CD14-positive monocyte (primary cell): ENCODE measurements at regions not wholly inside any gene's neighbourhood (a gene's known extent, or its start where the extent isn't known, plus 50 kb on each side); places are given as distances from the start of the nearest gene placed in this dataset.
A peak's percentile ranks its signal among the peaks of the same experiment; 100 is the strongest.

Experiments used
- DNase-seq, 3 donors: peaks; one replicate each; pipeline ENCODE4 v3.0.0-alpha.2; 2011 to 2022
- H2AFZ ChIP-seq: 2 replicates; pipeline ENCODE4 v1.6.0; 2012; ENCODE audit warnings: mild to moderate bottlenecking, low read depth, low read length, inconsistent platforms; ENCODE audit not compliant: insufficient read depth, poor library complexity, severe bottlenecking
- H3K27ac ChIP-seq, 2 donors: 1 replicate in 1 of 2; 2 replicates in 1 of 2; pipeline ENCODE4 v1.5.1; 2012 to 2013; ENCODE audit warnings: low read length in 2 of 2, control low read depth in 1 of 2, inconsistent platforms in 1 of 2, low read depth in 1 of 2, mild to moderate bottlenecking in 1 of 2
- H3K27me3 ChIP-seq, 2 donors: one replicate each; pipeline versions ENCODE4 v1.6.0 to v1.6.1; 2011 to 2013; ENCODE audit warnings: low read length in 2 of 2; ENCODE audit not compliant: control insufficient read depth in 2 of 2, insufficient read depth in 2 of 2
- H3K36me3 ChIP-seq, 2 donors: replicated peaks in 1 of 2; 1 replicate in 1 of 2; 2 replicates in 1 of 2; pipeline versions ENCODE4 v1.5.1 to v1.6.1; 2012 to 2013; ENCODE audit warnings: low read length in 2 of 2, control low read depth in 1 of 2, inconsistent platforms in 1 of 2, mild to moderate bottlenecking in 1 of 2; ENCODE audit not compliant: insufficient read depth in 2 of 2, control insufficient read depth in 1 of 2
- H3K4me1 ChIP-seq, 2 donors: 1 replicate in 1 of 2; 2 replicates in 1 of 2; pipeline versions ENCODE4 v1.5.1 to v1.6.1; 2012 to 2013; ENCODE audit warnings: low read length in 2 of 2, control low read depth in 1 of 2, inconsistent platforms in 1 of 2, mild to moderate bottlenecking in 1 of 2, moderate library complexity in 1 of 2; ENCODE audit not compliant: insufficient read depth in 2 of 2, control insufficient read depth in 1 of 2
- H3K4me2 ChIP-seq: replicated peaks from 2 replicates; pipeline ENCODE3; 2012; ENCODE audit warnings: low read length, moderate library complexity, mild to moderate bottlenecking; ENCODE audit not compliant: poor library complexity, severe bottlenecking; ENCODE audit errors: extremely low read depth
- H3K4me3 ChIP-seq, 3 experiments: fragments of 200-600 bp in 1 of 3; sonication (generic) in 1 of 3; replicated peaks in 1 of 3; 1 replicate in 2 of 3; 2 replicates in 1 of 3; pipeline ENCODE4 v1.5.1; 2011 to 2013; ENCODE audit warnings: low read length in 3 of 3, mild to moderate bottlenecking in 3 of 3, control low read depth in 2 of 3, low read depth in 2 of 3, inconsistent platforms in 1 of 3, moderate library complexity in 1 of 3
- H3K79me2 ChIP-seq: 2 replicates; pipeline ENCODE4 v1.6.0; 2012; ENCODE audit warnings: mild to moderate bottlenecking, control low read depth, inconsistent platforms, low read length, moderate library complexity; ENCODE audit not compliant: insufficient read depth
- H3K9ac ChIP-seq: 2 replicates; pipeline ENCODE4 v1.6.0; 2017; ENCODE audit warnings: low read length, mild to moderate bottlenecking; ENCODE audit not compliant: insufficient read depth, poor library complexity, severe bottlenecking
- H3K9me3 ChIP-seq, 2 donors: replicated peaks in 1 of 2; 1 replicate in 1 of 2; 2 replicates in 1 of 2; pipeline versions ENCODE4 v1.5.1 to v1.6.1; 2012 to 2013; ENCODE audit warnings: low read length in 2 of 2, control low read depth in 1 of 2; ENCODE audit not compliant: control insufficient read depth in 1 of 2, insufficient read depth in 1 of 2
- H4K20me1 ChIP-seq: 2 replicates; pipeline ENCODE4 v1.6.0; 2012; ENCODE audit warnings: mild to moderate bottlenecking, low read length, control low read depth, moderate library complexity; ENCODE audit not compliant: insufficient read depth
- H3K27ac Mint-ChIP-seq, 7 donors: one replicate each; pipeline ENCODE4 v1.8.0; 2020; ENCODE audit warnings: mild to moderate bottlenecking in 7 of 7, mixed read lengths in 7 of 7, moderate library complexity in 6 of 7, inconsistent platforms in 2 of 7
- H3K27me3 Mint-ChIP-seq, 3 donors: one replicate each; pipeline ENCODE4 v1.8.0; 2021 to 2022; ENCODE audit warnings: low read depth in 3 of 3, mild to moderate bottlenecking in 3 of 3, mixed read lengths in 3 of 3, moderate library complexity in 3 of 3, inconsistent platforms in 1 of 3
- H3K36me3 Mint-ChIP-seq, 2 donors: one replicate each; pipeline ENCODE4 v1.8.0; 2020; ENCODE audit warnings: mixed read lengths in 2 of 2, inconsistent platforms in 1 of 2, mild to moderate bottlenecking in 1 of 2
- H3K4me1 Mint-ChIP-seq: one replicate; pipeline ENCODE4 v1.8.0; 2020; ENCODE audit warnings: mild to moderate bottlenecking, mixed read lengths
- H3K4me3 Mint-ChIP-seq, 2 donors: one replicate each; pipeline ENCODE4 v1.8.0; 2020; ENCODE audit warnings: mild to moderate bottlenecking in 2 of 2, mixed read lengths in 2 of 2, moderate library complexity in 1 of 2
- H3K9me3 Mint-ChIP-seq, 7 donors: one replicate each; pipeline ENCODE4 v1.8.0; 2020 to 2022; ENCODE audit warnings: mixed read lengths in 7 of 7, mild to moderate bottlenecking in 6 of 7, moderate library complexity in 6 of 7, inconsistent platforms in 2 of 7
- CTCF ChIP-seq: fragments of 200-600 bp; IDR thresholded peaks from one replicate; pipeline ENCODE4 v1.8.0; 2022; ENCODE audit warnings: antibody characterized with exemption, mild to moderate bottlenecking
- WGBS: methylation state at CpG from one replicate; pipeline ENCODE4 v1.1.5; 2013; ENCODE audit warnings: missing lambda C conversion rate; ENCODE audit not compliant: insufficient coverage; 5-methylcytosine and 5-hydroxymethylcytosine counted together
- intact Hi-C, 2 donors: fragments of 100-400 bp; cut with micrococcal nuclease; formaldehyde crosslinking; loops; one replicate each; pipeline versions ENCODE4 v1.15.0 to v1.15.1; 2023

DNA sequence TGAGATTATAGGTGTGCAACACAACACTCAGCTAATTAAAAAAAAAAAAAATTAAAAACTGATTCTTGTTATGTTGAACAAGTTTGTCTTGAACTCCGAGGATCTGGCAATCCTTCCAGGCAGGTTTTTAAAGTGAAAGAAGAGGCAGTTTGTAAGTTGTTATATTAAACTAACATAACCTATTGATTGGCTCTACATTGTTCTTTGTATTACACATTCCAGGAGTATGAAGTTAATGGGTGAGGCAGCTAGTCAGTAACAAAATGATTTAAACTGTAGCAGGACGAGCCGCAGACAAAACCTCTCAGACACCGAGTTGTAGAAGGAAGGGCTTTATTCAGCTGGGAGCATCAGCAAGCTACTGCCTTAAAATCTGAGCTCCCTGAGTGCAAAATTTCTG, 1953.9 kb upstream of the CDH6 start:
- H3K4me1 ChIP-seq: no peaks in the 10 kb centered on the region
- Mint-ChIP-seq H3K4me1 (no peaks in the 10 kb centered on the region), H3K27me3 (peaks cover 0 to 2% (median 0%) of the 10 kb centered on the region in 3 donors), H3K9me3 (peaks cover 0 to 7% (median 2%) of the 10 kb centered on the region in 7 donors), H3K4me3 (no peak overlapping the region), H3K27ac (peak overlapping the region in 1 of 7 donors; percentile 72), H3K36me3 (no peaks in the 10 kb centered on the region)
- no peaks in the 10 kb centered on the region for H3K27me3 ChIP-seq
- H3K4me2 ChIP-seq: no peak overlapping the region
- no peak for TF ChIP-seq CTCF
- no peaks in the 10 kb centered on the region for H3K36me3 ChIP-seq
- H3K27ac ChIP-seq: no peak overlapping the region
- WGBS: no CpG with 5 or more reads among the region's 4 CpGs
- H4K20me1 ChIP-seq: no peaks in the 10 kb centered on the region
- intact Hi-C loops: no loop called here
- no peak for DNase-seq
- H3K79me2 ChIP-seq: no peaks in the 10 kb centered on the region
- H3K9me3 ChIP-seq: no peaks in the 10 kb centered on the region
- no peak overlapping the region for H3K9ac ChIP-seq
- no peak overlapping the region for H2AFZ ChIP-seq
- H3K4me3 ChIP-seq: no peak overlapping the region

DNA sequence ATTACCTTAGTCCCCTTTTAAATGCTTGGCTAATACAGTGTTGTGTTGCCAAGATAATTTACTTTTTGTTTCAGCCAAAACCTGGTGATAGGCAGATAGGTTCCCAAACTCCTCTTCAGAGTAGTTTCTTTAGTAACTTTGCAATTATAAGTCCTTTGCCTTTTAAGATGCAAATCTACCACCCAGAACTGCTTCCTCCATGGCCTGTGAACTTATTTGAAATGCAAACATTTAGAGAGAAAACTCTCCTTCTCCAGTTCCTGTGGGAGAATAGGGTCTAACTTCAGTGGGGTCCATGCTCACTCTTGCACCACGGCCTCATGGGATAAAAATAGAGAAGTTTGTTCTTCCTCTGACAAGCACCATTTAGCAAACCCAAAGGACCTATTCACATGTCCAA, 1955.4 kb upstream of the CDH6 start:
- intact Hi-C loops: no loop called here
- H3K27me3 Mint-ChIP-seq: peaks cover 0 to 2% (median 0%) of the 10 kb centered on the region in 3 donors
- no peak for DNase-seq
- Histone ChIP-seq H3K9me3 (no peaks in the 10 kb centered on the region), H3K27me3 (no peaks in the 10 kb centered on the region), H3K36me3 (no peaks in the 10 kb centered on the region), H3K27ac (no peak overlapping the region), H3K79me2 (no peaks in the 10 kb centered on the region), H2AFZ (no peak overlapping the region), H3K4me3 (no peak overlapping the region), H3K4me1 (no peaks in the 10 kb centered on the region), H4K20me1 (no peaks in the 10 kb centered on the region), H3K9ac (no peak overlapping the region), H3K4me2 (no peak overlapping the region)
- H3K4me1 Mint-ChIP-seq: no peaks in the 10 kb centered on the region
- H3K9me3 Mint-ChIP-seq: peaks cover 0 to 7% (median 2%) of the 10 kb centered on the region in 7 donors
- TF ChIP-seq CTCF: no peak
- no peak overlapping the region for H3K4me3 Mint-ChIP-seq
- H3K36me3 Mint-ChIP-seq: no peaks in the 10 kb centered on the region
- no peak overlapping the region for H3K27ac Mint-ChIP-seq
- no CpG with 5 or more reads among the region's 1 CpG for WGBS
